GM21717 (cell line): ENCODE measurements at regions not wholly inside any gene's neighbourhood (a gene's known extent, or its start where the extent isn't known, plus 50 kb on each side); places are given as distances from the start of the nearest gene placed in this dataset.

ENCODE experiments used
- ATAC-seq: cut with Tn5 transposase; IDR thresholded peaks from one replicate; pipeline ENCODE4 v1.9.1; 2021; ENCODE audit warnings: mild to moderate bottlenecking, moderate library complexity; ENCODE audit not compliant: unreplicated experiment

DNA sequence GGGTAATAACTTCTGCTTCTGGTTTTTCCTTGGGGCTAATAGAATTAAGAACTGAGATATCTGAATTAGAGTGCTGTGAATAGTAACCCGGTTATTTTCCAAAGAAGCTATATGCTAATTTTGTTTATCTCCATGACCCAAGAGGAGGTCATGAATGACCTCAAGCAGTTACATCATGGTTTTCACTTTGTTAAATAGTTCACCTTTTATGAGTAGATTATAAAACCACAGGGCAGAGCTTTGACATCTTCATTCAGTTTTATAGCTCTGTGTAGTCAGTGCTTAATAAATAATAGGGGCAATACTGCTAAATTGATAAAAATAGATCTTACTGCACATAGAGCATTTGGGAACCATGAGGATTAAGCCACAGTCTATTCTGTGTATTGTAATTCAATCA lies 462.2 kb downstream of the LRIG3 start:
- ATAC-seq = no peak

GRCh38 chr12:58459191-58459590 lies 461.1 kb downstream of the LRIG3 start:
- no peak for ATAC-seq

- ATAC-seq = no peak
These were observed 457.3 kb downstream of the LRIG3 start for GRCh38 chr12:58463051-58463450.

DNA sequence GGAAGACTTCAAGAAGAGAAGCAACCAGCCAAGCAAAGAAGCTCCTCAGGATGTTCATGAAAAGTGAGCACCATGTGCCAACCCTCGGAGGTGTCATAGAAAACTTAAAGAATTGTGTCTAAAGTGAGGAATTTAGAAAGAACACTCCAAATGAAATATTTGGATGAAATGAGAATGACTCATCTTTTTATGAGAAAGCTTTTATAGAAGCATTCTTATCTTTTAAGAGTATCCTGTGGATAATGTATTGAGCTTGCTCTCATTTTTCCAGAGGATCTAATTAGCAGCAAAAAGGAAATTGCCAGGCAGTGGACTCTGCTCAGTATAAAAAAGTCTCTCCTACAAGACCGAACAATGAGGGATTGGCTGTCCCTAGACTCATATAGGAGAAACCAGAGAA lies 454.9 kb downstream of the LRIG3 start:
- ATAC-seq = no peak

- ATAC-seq = no peak
These were observed 449.9 kb downstream of the LRIG3 start for GRCh38 chr12:58470266-58471010.

DNA sequence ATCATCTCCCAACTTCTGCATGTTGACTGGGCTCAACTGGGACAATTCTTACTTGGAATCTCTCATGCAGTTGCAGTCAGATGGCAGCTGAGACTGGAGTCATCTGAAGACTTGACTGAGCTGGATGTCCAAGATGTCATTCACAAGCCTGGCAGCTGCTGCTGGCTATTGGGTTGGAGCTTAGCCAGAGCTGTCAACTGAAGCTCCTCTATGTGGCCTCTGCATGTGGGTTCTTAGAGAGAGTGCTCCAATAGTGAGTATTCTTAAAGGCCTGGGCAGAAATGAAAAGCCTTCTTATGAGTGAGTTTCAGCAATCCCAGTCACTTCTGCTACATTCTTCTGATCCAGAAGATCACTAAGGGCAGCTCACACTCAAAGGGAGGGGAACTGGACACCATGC lies 440.9 kb downstream of the LRIG3 start:
- no peak for ATAC-seq

DNA sequence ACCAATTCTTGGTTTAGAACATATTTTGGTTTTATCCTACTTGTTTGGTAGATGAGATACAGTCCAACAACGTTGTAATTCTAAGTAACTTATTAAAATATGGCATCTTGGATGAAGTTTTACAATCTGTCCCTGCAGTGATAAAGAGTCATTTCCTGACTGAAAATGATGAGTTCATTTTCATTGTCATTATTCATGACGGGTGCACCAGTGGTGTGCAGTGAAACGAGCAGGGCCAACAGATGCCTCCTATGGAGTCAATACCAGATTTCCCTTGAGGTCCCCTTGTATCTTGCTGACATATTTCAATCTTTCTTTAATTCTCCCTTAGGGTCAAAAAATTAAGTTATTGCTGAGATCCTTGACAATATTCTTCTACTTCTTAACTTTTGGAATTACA lies 438.5 kb downstream of the LRIG3 start:
- no peak for ATAC-seq

DNA sequence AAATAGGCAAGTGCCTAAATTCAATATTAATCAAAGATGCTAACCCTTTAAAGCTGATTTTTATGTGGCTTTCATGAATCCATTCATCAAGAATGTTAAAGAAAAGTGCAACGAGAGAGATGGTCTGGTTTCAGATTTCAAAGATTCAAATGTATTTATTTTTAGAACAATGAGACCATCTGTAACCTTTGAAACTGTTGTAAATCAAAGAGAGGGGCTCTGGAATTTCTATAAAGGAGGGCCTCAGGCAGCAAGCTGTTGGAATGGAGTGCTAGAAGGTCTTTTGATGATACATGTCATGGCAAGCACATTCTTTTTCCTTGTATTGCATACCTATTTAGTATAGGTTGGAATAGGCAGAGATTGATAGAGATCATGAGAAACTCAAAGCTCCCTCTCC lies 433.0 kb downstream of the LRIG3 start:
- no peak for ATAC-seq

- no peak for ATAC-seq
These were observed 432.6 kb downstream of the LRIG3 start for GRCh38 chr12:58487678-58488161.

GRCh38 chr12:58489394-58489793 lies 430.9 kb downstream of the LRIG3 start:
- ATAC-seq = no peak

GRCh38 chr12:58491306-58491705 lies 429.0 kb downstream of the LRIG3 start:
- ATAC-seq = no peak

- no peak for ATAC-seq
These were observed 423.7 kb downstream of the LRIG3 start for GRCh38 chr12:58496411-58497190.

DNA sequence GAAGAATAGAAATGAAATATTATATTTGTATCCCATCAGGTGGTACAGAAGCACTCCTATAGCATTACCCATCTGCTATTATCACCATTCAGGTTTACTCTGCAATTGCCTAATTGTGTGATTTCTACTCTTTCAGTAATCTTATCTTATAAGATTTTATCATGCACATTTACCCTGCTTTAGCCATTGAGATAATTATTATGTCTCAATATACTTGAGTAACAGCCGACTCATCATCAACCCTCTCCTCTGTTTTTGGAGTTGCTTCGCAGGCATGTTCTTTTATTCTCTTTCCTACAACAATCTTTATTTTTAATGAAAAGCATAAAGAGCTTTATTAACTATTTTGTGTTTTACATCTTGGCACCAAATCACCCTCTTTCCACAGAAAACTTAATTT lies 419.9 kb downstream of the LRIG3 start:
- ATAC-seq = no peak

DNA sequence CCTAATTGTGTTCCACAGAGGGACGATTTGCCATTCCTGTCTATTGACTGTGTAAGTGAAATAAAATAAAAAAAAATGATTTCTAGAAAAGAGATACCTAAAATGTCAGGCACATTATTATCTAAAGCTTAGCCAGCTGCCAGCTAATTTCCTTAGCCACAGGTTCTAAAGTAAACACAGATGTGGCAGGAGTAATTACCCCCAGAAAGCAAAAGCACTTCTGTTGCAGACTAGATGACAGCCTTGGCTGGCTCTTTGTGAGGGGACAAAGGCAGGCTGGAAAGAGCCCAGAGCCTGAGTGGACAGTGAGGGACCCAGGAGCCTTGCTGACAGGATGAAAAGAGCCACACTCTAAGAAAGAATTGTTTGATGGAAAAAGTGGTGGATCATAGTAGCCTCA lies 418.1 kb downstream of the LRIG3 start:
- ATAC-seq = no peak

DNA sequence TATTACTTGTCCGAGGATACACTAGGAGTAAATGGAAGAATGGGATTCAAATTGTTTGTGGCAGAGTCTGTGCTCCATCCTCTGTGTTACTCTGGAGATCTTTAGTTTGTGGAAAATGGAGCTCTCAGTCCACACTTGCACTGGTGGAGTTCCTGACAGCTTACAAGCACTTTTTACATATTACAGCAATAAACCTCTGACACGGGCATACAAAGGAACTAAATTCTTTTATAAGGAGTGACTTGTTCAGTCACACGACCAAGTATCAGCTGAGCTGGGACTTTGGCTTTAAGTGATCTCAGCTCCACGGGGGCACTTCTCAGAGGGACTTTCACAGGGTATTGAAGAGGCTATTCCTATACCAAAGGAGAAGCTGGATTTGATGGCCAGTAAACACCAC lies 417.5 kb downstream of the LRIG3 start:
- no peak for ATAC-seq

DNA sequence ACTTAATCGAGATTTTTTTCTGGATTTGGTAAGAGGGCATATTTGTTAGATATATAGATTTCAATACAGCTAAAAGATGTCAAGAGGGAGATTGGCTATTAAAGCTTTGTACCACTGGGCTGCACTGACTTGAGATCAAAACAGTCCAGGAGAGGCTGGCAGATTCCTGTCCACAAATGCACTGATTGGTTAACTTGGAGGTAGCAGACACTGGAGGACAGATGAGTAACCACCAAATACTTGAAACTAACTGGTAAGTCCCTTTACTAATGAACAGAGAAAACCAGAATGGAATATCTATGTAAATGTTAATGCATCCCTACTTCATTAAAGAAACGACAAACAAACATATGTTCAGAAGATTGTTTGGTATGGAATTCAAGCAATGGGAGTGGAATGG lies 416.6 kb downstream of the LRIG3 start:
- no peak for ATAC-seq

GRCh38 chr12:58504143-58504938 lies 416.0 kb downstream of the LRIG3 start:
- no peak for ATAC-seq

- ATAC-seq = no peak
These were observed 411.0 kb downstream of the LRIG3 start for GRCh38 chr12:58509116-58509885.

- no peak for ATAC-seq
These were observed 406.9 kb downstream of the LRIG3 start for GRCh38 chr12:58513301-58513834.

- no peak for ATAC-seq
These were observed 406.5 kb downstream of the LRIG3 start for GRCh38 chr12:58513852-58514251.
